Adrenal gland (tissue), 5 donors: ENCODE measurements at regions not wholly inside any gene's neighbourhood (a gene's known extent, or its start where the extent isn't known, plus 50 kb on each side); places are given as distances from the start of the nearest gene placed in this dataset.
"Not testable (repeated sequence)": the region's sequence is repeated elsewhere in the genome, so short reads cannot be mapped to it uniquely, and the experiment has no call there.

Source experiments
- CTCF ChIP-seq, 6 experiments: fragments of 450-650 bp in 4 of 6; fragments of 200-600 bp in 2 of 6; sonication (generic) in 1 of 6; IDR thresholded peaks; 1 replicate in 5 of 6; 2 replicates in 1 of 6; pipeline versions ENCODE4 v1.5.1 to v1.8.0; 2016 to 2021; ENCODE audit warnings: antibody characterized with exemption in 6 of 6, mild to moderate bottlenecking in 2 of 6, moderate library complexity in 1 of 6
- POLR2A ChIP-seq, 2 donors: fragments of 450-650 bp; IDR thresholded peaks; one replicate each; pipeline ENCODE4 v1.6.1; 2017; ENCODE audit warnings: antibody characterized with exemption in 2 of 2, mild to moderate bottlenecking in 2 of 2, moderate library complexity in 1 of 2
- donor health status: DM: no; HTN: no; CAD: no.

GRCh38 chr3:8176759-8177483, 324.7 kb upstream of the LMCD1 start:
- TF ChIP-seq CTCF, POLR2A (IDR thresholded peaks at IDR 0.05): not testable (repeated sequence)
